GM12873 (cell line): ENCODE measurements at regions not wholly inside any gene's neighbourhood (a gene's known extent, or its start where the extent isn't known, plus 50 kb on each side); places are given as distances from the start of the nearest gene placed in this dataset.

ENCODE experiments used
- TF ChIP-seq, protein P1 (sequence below): IDR thresholded peaks from 2 replicates; pipeline ENCODE4 v1.5.1; 2012; ENCODE audit warnings: low read depth, mild to moderate bottlenecking, moderate library complexity, low read length, control low read depth; ENCODE audit not compliant: insufficient read depth; ENCODE audit errors: missing control alignments

DNA sequence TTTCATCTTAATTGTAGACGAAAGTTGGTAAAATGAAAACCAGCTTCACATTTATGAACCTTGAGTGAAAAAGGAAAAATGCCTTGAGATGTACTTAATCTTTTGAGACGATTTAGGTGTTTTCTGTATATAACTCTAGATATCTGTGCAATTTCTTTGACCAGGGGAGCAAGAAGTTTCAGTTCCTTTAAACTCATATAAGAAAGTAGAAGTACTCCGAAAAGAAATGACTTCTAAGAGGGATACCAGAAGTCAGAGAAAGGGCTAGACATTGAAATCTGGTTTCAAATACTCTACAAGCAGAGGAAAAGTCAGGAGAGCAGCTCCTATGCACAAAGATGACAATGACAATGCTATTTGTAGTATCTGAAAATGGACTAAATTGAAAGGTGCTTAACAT lies 303.7 kb downstream of the BAMBI start:
- TF ChIP-seq, protein P1, sequence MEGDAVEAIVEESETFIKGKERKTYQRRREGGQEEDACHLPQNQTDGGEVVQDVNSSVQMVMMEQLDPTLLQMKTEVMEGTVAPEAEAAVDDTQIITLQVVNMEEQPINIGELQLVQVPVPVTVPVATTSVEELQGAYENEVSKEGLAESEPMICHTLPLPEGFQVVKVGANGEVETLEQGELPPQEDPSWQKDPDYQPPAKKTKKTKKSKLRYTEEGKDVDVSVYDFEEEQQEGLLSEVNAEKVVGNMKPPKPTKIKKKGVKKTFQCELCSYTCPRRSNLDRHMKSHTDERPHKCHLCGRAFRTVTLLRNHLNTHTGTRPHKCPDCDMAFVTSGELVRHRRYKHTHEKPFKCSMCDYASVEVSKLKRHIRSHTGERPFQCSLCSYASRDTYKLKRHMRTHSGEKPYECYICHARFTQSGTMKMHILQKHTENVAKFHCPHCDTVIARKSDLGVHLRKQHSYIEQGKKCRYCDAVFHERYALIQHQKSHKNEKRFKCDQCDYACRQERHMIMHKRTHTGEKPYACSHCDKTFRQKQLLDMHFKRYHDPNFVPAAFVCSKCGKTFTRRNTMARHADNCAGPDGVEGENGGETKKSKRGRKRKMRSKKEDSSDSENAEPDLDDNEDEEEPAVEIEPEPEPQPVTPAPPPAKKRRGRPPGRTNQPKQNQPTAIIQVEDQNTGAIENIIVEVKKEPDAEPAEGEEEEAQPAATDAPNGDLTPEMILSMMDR, result no peak

DNA sequence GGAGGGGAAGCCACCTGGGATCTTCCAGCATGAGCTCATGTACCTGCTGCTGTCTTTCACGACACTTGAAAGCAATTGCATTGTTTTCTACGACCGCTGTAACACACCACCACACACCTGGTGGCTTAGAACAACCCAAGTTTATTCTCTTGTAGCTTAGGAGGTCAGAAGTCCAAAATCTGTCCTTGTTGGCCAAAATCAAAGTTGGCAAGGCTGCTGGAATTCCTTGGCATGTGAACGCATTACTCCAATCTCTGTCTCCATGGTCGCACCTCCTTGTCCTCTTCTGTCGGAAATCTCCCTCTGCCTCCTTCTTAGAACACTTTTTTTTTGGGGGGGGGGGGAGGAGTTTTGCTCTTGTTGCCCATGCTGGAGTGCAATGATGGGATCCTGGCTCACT lies 305.7 kb downstream of the BAMBI start:
- TF ChIP-seq, protein P1, result no peak

- TF ChIP-seq, protein P1, result no peak
These were observed 305.1 kb upstream of the LYZL1 start for GRCh38 chr10:28983799-28984198.

DNA sequence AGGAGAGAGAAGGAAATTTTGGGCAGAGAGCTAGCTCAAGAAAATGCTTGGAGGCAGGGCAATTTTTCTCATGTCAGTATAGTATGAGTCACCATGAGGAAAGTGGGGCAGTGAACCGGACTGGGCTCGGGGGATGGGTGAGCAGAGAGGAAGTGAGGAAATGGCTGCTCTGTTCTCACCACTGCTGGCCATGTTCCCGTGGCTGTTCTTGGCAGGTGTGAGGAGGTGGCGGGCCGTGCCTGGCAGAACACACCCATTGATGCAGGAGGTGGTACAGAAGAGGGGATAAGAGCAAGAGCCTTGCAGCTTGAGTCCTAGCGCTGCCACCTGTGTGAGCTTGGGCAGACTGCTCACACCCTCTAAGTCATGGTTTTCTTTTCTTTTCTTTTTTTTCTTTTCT lies 304.4 kb upstream of the LYZL1 start:
- TF ChIP-seq, protein P1, result no peak

GRCh38 chr10:28985137-28985885 lies 303.6 kb upstream of the LYZL1 start:
- TF ChIP-seq, protein P1, result no peak

DNA sequence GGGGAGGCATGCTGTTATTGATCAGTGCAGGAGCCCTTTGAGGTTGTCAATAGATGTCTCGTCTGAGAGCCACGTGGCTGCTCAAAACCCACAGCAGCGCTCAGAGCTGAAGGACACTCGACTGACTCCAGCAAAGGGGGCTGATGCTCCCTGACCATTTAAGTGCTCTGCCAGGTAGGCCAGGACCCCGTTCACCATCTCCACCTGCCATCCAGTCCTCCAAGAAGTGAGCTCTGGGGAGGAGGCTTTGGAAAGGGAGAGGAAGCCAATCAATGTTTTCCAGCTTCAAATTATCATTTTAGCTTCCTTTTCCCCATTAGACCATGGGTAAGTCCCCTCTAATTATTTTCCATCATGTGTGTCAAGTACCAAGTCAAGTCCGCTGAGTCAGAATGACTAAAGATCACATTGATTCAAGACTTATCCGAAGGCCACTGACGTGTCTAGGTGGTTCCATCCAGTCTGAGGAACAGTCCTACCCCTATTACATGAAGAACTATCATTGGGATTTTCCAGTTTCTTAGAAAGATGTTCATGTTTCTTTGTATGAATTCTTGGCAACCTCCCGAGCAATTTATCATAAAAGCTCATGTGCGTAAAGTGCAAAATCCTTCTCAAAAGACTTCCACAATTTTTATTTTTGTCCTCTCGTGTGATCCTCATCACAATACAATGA lies 302.6 kb upstream of the LYZL1 start:
- TF ChIP-seq, protein P1, result no peak

- TF ChIP-seq, protein P1, result no peak
These were observed 302.0 kb upstream of the LYZL1 start for GRCh38 chr10:28986856-28987255.
